MM.1S (cell line): ENCODE measurements at regions not wholly inside any gene's neighbourhood (a gene's known extent, or its start where the extent isn't known, plus 50 kb on each side); places are given as distances from the start of the nearest gene placed in this dataset.

Source experiments
- EZH2 ChIP-seq: fragments of 300-600 bp; sonication (generic); optimal IDR thresholded peaks from 2 replicates; pipeline ENCODE3; 2017; ENCODE audit warnings: low read depth, mild to moderate bottlenecking, antibody characterized with exemption, low read length, mixed read lengths
- EZH2phosphoT487 ChIP-seq: fragments of 300-600 bp; sonication (generic); IDR thresholded peaks from 2 replicates; pipeline ENCODE4 v1.6.1; 2018; ENCODE audit warnings: antibody characterized with exemption, low read length
- TF ChIP-seq, protein P1 (sequence below): fragments of 300-600 bp; sonication (generic); IDR thresholded peaks from 2 replicates; pipeline ENCODE4 v1.5.1; 2016; ENCODE audit warnings: antibody characterized with exemption, low read length, mixed read lengths

DNA sequence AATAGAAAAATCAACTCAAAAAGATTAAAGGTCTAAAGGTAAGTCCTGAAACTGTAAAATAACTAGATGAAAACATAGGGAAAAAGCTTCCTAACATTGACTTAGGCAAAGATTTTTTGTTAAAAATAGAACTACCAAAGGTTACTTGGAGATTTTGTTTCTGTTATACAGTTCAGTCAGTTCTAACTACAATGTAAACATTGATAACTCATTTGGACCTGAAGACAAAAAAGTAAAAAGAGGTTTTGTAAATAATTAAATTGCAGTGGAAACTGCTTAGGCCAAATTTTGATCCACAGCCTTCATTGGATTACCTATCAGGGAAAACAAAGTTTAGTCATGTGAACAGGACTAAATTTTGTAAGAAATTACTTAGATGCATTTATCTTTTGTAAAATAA is 101.8 kb downstream of the SLITRK2 start:
- TF ChIP-seq, protein P1, sequence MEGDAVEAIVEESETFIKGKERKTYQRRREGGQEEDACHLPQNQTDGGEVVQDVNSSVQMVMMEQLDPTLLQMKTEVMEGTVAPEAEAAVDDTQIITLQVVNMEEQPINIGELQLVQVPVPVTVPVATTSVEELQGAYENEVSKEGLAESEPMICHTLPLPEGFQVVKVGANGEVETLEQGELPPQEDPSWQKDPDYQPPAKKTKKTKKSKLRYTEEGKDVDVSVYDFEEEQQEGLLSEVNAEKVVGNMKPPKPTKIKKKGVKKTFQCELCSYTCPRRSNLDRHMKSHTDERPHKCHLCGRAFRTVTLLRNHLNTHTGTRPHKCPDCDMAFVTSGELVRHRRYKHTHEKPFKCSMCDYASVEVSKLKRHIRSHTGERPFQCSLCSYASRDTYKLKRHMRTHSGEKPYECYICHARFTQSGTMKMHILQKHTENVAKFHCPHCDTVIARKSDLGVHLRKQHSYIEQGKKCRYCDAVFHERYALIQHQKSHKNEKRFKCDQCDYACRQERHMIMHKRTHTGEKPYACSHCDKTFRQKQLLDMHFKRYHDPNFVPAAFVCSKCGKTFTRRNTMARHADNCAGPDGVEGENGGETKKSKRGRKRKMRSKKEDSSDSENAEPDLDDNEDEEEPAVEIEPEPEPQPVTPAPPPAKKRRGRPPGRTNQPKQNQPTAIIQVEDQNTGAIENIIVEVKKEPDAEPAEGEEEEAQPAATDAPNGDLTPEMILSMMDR, result no peak
- TF ChIP-seq EZH2phosphoT487, result no peak
- TF ChIP-seq EZH2, result no peak
